ENCODE measurements at regions not wholly inside any gene's neighbourhood (a gene's known extent, or its start where the extent isn't known, plus 50 kb on each side); places are given as distances from the start of the nearest gene placed in this dataset.

DNA sequence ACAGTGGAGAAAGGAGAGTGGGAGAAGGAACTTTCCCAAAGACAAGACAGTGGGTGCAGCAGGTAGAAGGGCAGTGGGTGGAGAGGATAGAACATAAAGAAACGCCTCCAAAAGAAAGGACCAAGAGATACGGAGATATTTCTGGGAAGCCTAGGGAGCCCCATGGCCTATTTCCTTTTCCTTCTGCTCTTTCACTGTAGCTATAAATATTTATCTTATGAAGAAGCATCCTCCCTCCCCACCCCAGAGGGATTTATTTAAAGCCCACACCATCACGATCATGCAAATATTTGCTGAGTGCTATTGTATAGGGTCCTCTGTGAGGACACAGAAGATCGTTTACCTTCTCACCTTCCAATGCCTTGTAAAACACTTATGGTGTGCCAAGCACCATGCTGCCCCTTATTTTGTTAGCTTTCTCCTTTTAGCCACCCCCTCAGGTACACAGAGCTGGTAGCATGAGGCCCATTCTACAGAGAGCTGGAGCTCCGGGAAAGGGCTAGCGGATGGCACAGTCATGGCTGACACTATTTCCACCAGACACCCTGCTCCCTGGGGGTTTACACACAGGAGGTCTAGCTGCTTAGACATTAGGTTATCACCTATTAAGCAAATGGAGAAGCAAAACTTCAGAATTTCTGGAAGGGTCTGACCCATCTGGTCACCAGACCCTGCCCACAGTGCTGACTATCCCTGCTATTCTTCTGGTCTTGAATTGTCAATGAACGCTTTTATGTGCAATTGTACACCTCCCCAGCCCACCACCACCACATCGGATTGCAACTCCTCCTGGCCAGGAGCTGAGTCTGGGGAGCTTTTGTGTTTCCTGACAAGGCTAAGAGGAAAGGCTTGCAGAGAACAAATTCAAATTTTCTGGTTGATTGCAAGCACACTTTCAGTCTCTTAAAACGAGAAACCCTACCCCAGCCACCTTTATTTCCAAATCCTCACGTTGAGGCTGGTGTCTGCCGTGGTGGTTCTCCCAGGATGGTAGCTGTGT, 91.8 kb upstream of the KLF7 start:
- H3K9me3 Mint-ChIP-seq, result no peaks in the 10 kb centered on the region
- H3K27me3 Mint-ChIP-seq (ENCODE audit: low read depth), result no peaks in the 10 kb centered on the region
- no peaks in the 10 kb centered on the region for H3K36me3 Mint-ChIP-seq (ENCODE audit: low read depth)
- no peak overlapping the region for H3K4me3 Mint-ChIP-seq
- no peak for DNase-seq (ENCODE audit: low spot score)
- H3K27ac Mint-ChIP-seq, result no peak overlapping the region
- peaks cover 36% of the 10 kb centered on the region for H3K4me1 Mint-ChIP-seq (ENCODE audit: low read depth)

DNA sequence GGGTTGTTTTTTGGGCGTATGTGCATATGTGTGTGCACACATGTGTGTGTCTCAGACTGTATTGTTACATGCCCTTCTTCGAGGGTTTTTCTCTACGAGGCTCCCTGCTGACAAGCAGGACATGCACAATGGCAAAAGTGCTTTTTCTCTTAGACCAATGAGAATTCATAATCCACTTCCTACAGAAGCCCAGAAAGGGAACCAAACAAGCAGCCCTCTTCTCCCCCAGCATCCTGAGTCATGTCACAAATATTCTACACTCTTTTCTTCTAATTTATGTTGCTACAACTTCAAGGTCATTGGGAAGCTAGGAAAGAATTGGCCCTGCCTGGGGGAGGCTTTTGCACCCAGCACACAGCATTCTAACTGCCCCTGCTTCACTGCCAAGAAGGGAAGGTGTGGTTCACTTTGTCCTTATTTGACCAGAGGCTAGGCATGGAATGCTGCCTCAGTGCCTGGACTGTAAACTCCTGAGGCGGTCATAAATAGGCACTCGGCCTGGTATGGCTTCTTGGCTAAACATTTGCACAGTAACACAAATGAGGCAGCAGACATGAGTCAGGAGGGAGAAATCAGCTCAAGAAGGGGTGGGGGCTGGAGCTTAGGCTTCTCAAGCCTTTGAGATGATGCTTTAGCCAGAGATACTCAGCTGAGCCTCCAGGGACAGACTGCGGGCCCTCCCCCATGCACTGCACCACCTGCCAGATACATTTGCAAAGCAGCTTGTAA, 92.7 kb upstream of the KLF7 start:
- H3K4me1 Mint-ChIP-seq (ENCODE audit: low read depth), result peaks cover 28% of the 10 kb centered on the region

DNA sequence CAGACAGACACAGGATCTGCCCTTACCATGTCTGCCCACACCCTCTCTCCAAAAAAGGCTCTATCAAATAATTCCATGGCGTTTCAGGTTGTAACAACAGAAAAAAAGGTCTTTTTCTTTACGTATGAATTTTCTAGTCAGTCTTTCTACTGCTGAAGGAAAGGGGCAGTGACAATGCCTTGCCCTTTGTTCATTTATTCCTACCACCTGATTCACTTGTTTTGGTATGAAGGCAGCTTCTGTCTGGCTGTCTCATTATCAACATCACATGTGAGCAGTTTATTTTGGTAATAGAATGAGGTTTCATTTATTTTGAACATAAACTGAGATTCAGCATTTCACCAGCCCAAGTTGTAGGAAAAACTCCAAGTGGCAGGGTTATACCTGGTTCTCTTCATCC, 94.3 kb upstream of the KLF7 start:
- peaks cover under 1% of the 10 kb centered on the region for H3K9me3 Mint-ChIP-seq
- no peaks in the 10 kb centered on the region for H3K36me3 Mint-ChIP-seq (ENCODE audit: low read depth)
- H3K27ac Mint-ChIP-seq, result no peak overlapping the region
- no peaks in the 10 kb centered on the region for H3K27me3 Mint-ChIP-seq (ENCODE audit: low read depth)
- peaks cover 12% of the 10 kb centered on the region for H3K4me1 Mint-ChIP-seq (ENCODE audit: low read depth)
- H3K4me3 Mint-ChIP-seq, result no peak overlapping the region
- DNase-seq (ENCODE audit: low spot score), result no peak

More for the DNA sequence above, 92.7 kb upstream of the KLF7 start:
- no peaks in the 10 kb centered on the region for H3K36me3 Mint-ChIP-seq (ENCODE audit: low read depth)
- no peak for DNase-seq (ENCODE audit: low spot score)
- H3K4me3 Mint-ChIP-seq, result no peak overlapping the region
- no peaks in the 10 kb centered on the region for H3K9me3 Mint-ChIP-seq
- no peaks in the 10 kb centered on the region for H3K27me3 Mint-ChIP-seq (ENCODE audit: low read depth)
- H3K27ac Mint-ChIP-seq, result no peak overlapping the region

DNA sequence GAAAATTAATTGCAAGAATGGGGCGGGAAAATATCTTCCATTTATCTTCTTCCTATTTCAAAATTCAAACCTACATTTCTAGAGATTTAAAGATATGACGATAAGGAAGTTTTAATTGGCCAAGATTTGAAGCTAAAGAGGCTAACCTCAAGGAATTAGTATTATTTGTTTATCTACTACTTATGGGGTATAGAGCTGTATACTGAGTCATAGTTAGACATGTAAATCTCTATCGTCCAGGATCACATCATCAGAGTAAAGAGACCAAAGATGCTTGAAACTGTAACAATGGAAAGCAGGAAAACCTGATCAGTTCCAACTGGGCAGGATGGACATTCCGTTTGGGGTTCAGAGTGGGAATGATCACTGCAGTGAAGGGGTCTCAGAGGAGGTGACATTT, 95.2 kb upstream of the KLF7 start:
- Mint-ChIP-seq H3K4me3 (no peak overlapping the region), H3K4me1 (ENCODE audit: low read depth) (peaks cover 12% of the 10 kb centered on the region), H3K9me3 (peaks cover 4% of the 10 kb centered on the region), H3K36me3 (ENCODE audit: low read depth) (no peaks in the 10 kb centered on the region), H3K27ac (no peak overlapping the region), H3K27me3 (ENCODE audit: low read depth) (no peaks in the 10 kb centered on the region)
- DNase-seq (ENCODE audit: low spot score), result no peak

DNA sequence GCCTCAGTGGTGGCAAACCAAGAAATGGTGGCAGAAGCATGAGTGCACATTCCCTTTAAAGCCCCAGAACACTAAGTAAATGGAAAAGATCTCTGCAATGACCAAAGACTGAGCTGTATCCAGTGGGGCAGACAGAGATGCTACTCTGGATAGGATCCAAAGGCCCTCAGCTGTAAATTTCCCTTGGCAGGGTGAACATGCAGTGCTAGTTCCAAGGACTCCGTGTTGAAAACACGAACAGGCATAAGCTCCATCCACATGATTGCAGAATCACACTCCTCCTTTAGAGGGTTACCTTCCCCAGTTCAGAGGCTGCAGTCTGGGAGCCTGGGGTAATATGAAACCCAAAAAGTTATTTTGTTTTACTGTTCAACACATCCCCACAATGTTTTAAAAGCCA, 98.6 kb upstream of the KLF7 start:
- no peak for DNase-seq (ENCODE audit: low spot score)
- Mint-ChIP-seq H3K27ac (no peak overlapping the region), H3K27me3 (ENCODE audit: low read depth) (no peaks in the 10 kb centered on the region), H3K4me1 (ENCODE audit: low read depth) (peaks cover 8% of the 10 kb centered on the region), H3K4me3 (no peak overlapping the region), H3K36me3 (ENCODE audit: low read depth) (no peaks in the 10 kb centered on the region), H3K9me3 (peaks cover 4% of the 10 kb centered on the region)

DNA sequence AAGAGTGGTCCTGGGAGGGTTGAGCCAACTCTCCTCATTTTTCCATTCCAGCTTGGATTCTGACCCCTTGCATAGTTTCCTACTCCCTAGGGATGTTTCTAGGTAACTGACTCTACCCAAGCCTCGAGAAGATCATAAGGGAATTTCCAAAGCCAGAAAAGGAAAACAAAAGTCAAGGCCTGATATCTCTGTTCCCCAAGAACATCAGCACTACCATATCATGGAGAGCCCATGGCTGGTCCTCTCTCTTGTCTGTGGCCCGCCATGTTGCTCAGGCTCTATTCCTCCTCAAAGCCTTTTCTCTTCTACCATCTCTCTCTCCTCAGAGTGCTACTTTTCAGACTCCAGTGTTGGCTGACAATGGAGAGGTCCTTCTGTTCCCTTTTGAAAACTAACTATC, 99.6 kb upstream of the KLF7 start:
- no peaks in the 10 kb centered on the region for H3K36me3 Mint-ChIP-seq (ENCODE audit: low read depth)
- H3K27ac Mint-ChIP-seq, result no peak overlapping the region
- no peaks in the 10 kb centered on the region for H3K27me3 Mint-ChIP-seq (ENCODE audit: low read depth)
- H3K9me3 Mint-ChIP-seq, result peaks cover 4% of the 10 kb centered on the region
- H3K4me3 Mint-ChIP-seq, result no peak overlapping the region
- DNase-seq (ENCODE audit: low spot score), result no peak
- H3K4me1 Mint-ChIP-seq (ENCODE audit: low read depth), result peaks cover 8% of the 10 kb centered on the region

DNA sequence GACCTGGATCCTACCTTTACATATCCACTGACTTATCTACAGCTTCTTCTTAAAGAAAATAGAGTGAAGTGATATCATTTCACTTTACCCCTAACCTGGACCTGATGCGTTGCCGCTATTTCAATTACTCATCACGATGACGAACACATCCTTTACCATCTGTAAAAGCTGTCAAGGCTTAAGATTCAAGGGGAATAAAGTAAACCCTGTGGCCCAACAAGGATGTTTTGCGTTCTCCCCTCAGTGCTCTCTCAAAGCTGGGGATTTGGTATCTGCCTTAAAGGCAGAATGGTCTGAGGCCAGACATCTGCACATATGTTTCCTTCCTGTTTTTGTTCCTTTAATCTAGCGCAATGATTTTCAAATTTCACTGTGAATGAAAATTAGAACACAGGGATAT, 100.1 kb upstream of the KLF7 start:
- no peak for DNase-seq (ENCODE audit: low spot score)
- no peak overlapping the region for H3K27ac Mint-ChIP-seq
- H3K9me3 Mint-ChIP-seq, result peaks cover 4% of the 10 kb centered on the region
- H3K27me3 Mint-ChIP-seq (ENCODE audit: low read depth), result no peaks in the 10 kb centered on the region
- no peak overlapping the region for H3K4me3 Mint-ChIP-seq
- H3K36me3 Mint-ChIP-seq (ENCODE audit: low read depth), result no peaks in the 10 kb centered on the region
- H3K4me1 Mint-ChIP-seq (ENCODE audit: low read depth), result peaks cover 6% of the 10 kb centered on the region

DNA sequence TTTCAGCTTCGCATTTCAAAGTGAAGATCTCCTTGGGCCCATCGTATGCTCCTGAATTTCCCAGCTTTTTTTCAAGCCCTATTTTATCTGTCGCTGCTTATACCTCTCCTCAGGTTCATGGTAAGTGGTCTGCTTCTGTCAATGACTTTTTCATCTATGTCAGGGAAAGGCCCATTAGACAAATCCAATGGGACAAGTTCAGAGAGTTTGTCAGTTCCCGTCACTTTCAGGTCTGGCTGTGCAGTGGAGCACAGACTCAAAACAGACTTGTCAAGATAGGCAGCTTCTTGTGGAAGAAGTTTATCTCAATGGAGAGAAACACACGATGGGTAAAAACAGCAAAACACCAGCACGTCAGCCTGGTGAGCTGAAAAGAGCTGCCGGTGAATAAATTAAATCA, 100.9 kb upstream of the KLF7 start:
- Mint-ChIP-seq H3K27me3 (ENCODE audit: low read depth) (no peaks in the 10 kb centered on the region), H3K4me3 (no peak overlapping the region), H3K9me3 (peaks cover 4% of the 10 kb centered on the region), H3K36me3 (ENCODE audit: low read depth) (no peaks in the 10 kb centered on the region), H3K27ac (no peak overlapping the region), H3K4me1 (ENCODE audit: low read depth) (peaks cover 6% of the 10 kb centered on the region)
- no peak for DNase-seq (ENCODE audit: low spot score)

DNA sequence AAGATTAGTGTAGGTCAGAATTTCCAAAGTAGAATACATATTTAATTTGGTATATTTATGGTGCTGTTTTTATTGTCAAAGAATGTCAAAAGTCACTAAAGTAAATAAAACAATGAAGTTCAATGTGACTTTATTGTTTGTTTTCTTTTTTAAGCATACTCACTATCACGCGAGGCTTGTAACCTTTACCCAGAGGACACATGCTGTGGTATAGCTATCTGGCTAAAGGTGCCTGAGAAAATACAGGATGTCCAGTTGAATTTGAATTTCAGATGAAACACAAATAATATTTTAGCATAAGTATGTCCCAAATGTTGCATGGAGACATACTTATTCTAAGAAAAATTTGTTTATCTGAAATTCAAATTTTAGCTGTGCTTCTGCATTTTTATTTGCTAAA, 103.3 kb upstream of the KLF7 start:
- no peak overlapping the region for H3K27ac Mint-ChIP-seq
- H3K4me3 Mint-ChIP-seq, result no peak overlapping the region
- H3K9me3 Mint-ChIP-seq, result peaks cover 4% of the 10 kb centered on the region
- H3K36me3 Mint-ChIP-seq (ENCODE audit: low read depth), result no peaks in the 10 kb centered on the region
- peaks cover 6% of the 10 kb centered on the region for H3K4me1 Mint-ChIP-seq (ENCODE audit: low read depth)
- no peaks in the 10 kb centered on the region for H3K27me3 Mint-ChIP-seq (ENCODE audit: low read depth)
- no peak for DNase-seq (ENCODE audit: low spot score)

DNA sequence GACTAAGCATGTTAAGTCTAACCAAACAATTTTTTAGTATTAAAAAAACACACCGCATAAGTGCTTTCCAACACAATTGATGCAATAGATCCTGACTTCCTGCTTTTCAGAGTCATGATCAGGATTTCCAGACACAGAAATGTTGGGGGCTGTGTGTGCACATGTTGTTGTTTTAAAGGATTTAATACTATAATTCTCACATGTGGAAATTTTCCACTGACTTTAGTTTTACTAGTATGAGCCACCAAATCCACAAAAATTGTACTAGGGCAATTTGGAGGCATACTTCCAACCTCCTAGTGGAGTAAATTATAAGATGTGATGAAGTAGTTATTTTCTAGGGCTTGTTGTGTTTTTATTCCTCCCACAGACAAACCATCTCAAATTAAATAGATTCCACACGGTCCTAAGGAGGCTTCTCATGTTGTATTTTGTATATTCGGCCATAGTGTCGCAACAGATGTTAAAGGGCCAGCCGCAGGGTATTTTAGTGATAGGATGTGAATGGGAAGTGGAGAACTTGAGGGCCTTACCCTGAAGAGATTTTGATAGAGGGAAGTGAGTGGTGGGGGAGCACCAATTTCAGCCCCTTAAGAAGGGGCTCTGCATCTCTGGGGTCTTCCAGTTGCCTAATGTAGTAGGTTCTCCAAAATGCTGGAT, 108.9 kb upstream of the KLF7 start:
- Mint-ChIP-seq H3K27me3 (ENCODE audit: low read depth) (no peaks in the 10 kb centered on the region), H3K27ac (no peak overlapping the region), H3K4me1 (ENCODE audit: low read depth) (peaks cover 5% of the 10 kb centered on the region), H3K36me3 (ENCODE audit: low read depth) (peaks cover 2% of the 10 kb centered on the region), H3K4me3 (no peak overlapping the region), H3K9me3 (peaks cover 4% of the 10 kb centered on the region)
- DNase-seq (ENCODE audit: low spot score), result no peak

DNA sequence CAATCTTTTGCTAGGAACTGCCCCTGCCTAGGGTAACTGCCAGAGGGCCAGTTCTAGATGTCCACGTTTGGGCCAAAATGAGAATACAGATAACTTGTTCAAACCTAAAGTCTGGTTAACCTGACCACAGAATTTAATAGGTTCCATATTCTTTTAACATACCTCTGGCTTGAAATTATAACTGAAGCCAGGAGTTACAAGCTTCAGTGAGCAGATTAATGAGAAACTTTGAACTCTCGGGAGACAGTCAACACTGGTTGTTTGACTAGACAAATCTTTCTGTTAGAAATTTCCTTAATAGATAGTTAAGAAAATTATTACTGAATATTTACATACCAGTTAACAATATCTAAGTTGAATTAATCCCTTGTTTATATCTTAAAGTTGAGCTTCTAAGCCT, 110.0 kb upstream of the KLF7 start:
- Mint-ChIP-seq H3K27me3 (ENCODE audit: low read depth) (no peaks in the 10 kb centered on the region), H3K36me3 (ENCODE audit: low read depth) (peaks cover 2% of the 10 kb centered on the region), H3K4me1 (ENCODE audit: low read depth) (peaks cover 11% of the 10 kb centered on the region), H3K27ac (no peak overlapping the region), H3K4me3 (no peak overlapping the region), H3K9me3 (peaks cover 4% of the 10 kb centered on the region)
- DNase-seq (ENCODE audit: low spot score), result no peak

DNA sequence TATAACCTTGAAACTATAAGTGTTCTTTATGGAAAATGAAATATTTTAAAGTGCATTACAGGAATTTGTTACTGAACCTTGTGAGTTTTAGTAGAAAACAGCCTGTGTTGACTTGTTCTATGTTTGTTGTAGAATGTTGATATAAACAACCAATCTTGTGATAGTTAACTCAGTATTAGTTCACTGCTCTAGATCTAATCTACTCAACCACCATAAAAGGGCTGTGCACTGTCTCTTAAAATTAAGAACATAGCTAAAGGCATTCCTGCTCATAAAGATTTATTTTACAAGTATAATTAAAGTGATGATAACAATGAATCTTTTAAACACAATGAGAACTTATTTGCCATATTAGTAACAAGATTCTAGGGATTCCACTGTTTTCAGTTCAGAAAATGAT, 110.5 kb upstream of the KLF7 start:
- Mint-ChIP-seq H3K4me1 (ENCODE audit: low read depth) (peaks cover 11% of the 10 kb centered on the region), H3K9me3 (peaks cover 4% of the 10 kb centered on the region), H3K27ac (no peak overlapping the region), H3K4me3 (no peak overlapping the region), H3K36me3 (ENCODE audit: low read depth) (peaks cover 2% of the 10 kb centered on the region), H3K27me3 (ENCODE audit: low read depth) (no peaks in the 10 kb centered on the region)
- no peak for DNase-seq (ENCODE audit: low spot score)

DNA sequence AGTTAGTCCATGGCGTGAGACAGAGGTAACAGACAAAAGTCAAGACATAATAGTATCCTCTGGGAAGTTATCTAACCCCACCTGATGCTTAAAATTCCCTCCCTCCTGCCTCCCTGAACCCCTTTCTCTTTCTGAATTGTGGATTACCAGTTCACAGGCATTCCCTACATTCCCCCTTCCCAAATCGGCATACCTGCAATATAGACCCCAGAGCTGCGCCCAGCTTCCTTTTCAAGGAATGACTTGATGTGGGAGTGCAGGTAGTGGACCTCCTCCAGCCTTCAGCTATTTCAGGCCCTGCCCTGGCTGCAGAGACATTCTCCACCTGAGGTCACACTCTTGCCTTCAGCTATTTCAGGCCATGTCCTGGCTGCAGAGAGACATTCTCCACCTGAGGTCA, 111.1 kb upstream of the KLF7 start:
- DNase-seq (ENCODE audit: low spot score), result no peak
- Mint-ChIP-seq H3K27me3 (ENCODE audit: low read depth) (no peaks in the 10 kb centered on the region), H3K9me3 (peaks cover 5% of the 10 kb centered on the region), H3K4me3 (no peak overlapping the region), H3K36me3 (ENCODE audit: low read depth) (peaks cover 2% of the 10 kb centered on the region), H3K4me1 (ENCODE audit: low read depth) (peaks cover 12% of the 10 kb centered on the region), H3K27ac (no peak overlapping the region)

DNA sequence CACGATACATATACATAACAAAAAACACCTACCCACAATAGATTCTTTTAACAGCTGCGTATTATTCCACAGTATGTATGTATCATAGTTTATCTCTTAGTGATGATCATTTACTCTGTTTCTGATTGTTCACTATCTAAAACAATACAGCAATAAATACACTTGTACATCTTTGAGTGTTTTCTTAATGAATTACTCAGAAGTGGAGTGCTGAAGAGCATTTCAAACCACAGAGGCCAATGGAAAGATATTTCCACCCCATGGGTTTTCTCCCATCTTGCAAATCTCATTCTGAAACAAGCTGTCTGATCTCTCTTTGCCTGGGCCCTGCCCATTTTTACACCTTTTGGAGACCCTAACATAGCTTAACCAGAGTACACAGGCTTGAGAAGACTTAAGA, 113.8 kb upstream of the KLF7 start:
- Mint-ChIP-seq H3K4me3 (no peak overlapping the region), H3K4me1 (ENCODE audit: low read depth) (peaks cover 35% of the 10 kb centered on the region), H3K9me3 (peaks cover 12% of the 10 kb centered on the region), H3K27me3 (ENCODE audit: low read depth) (no peaks in the 10 kb centered on the region), H3K36me3 (ENCODE audit: low read depth) (peaks cover 4% of the 10 kb centered on the region), H3K27ac (no peak overlapping the region)
- peak; percentile 51 for DNase-seq (ENCODE audit: low spot score)

Measured in T-helper 2 cell treated with Interferon-gamma antibody and Interleukin-4, amounts not matched to agents 5 μg/mL and 100 μg/mL, for 36 hours (primary cell).